GM20431 (cell line): ENCODE measurements at regions not wholly inside any gene's neighbourhood (a gene's known extent, or its start where the extent isn't known, plus 50 kb on each side); places are given as distances from the start of the nearest gene placed in this dataset.
"Not testable (repeated sequence)": the region's sequence is repeated elsewhere in the genome, so short reads cannot be mapped to it uniquely, and the experiment has no call there.

ENCODE experiments used
- in situ Hi-C: fragments of 300-500 bp; cut with MseI, MboI; formaldehyde crosslinking; loops from one replicate; pipeline ENCODE4 v1.15.0; 2020; ENCODE audit warnings: low sequenced_read_pairs; ENCODE audit not compliant: unreplicated experiment

DNA sequence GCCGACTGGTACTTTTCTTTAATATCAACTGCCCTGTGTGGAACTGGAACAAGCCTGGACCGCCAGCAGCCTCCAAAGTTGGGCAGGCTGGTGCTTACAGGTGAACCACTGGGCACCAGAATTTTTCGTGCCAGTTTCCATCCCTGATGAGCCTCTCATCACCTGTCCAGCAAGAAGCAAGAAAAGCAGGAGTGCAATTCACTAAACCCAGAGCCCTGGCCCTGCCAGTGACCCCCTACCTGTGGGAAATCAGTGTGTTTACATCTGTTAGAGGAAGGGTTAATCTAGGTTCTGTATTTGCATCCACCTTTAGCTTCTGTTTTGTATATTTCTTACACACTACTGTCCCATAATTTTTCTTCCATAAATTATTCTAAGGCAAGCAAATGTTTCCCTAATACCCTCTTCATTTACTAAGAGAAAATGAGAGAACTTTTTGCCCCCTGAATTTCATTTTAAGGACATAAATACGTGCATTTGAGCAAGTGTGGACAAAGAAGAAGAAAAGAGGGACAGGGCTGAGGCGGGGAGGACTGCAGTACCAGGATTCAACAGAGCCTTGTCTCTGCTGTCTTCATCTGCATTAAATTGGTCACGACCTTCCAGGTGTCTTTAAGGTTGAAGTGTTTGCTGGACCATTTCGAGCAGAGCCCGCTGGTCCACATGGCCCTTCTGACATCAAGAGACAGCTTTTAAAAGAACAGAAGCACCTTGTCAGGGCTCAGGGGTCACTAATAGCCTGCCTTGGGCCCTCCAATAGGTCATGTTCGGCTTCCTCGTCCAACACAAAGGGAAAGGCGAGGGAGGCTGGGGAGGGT, 763.1 kb downstream of the BCL11A start:
- in situ Hi-C loops: no loop called here

DNA sequence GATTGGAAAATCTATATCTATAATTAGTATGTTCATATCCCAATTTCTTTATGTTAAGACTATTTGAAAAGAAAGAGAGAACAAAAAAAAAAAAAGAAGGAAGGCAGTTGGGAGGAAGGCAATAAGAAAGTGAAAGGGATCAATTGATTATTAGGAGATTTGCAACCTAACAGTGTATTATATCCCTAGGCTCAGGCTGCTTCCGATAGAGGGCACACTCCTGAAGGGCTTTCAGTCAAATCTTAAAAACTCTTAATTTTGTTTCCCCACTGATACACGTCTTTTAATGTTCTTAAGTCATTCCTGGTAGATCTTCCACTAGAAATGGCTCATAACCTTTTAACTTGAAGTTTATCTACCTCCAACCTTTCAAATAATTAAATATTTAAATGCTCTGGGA, 763.9 kb downstream of the BCL11A start:
- in situ Hi-C loops: no loop called here

DNA sequence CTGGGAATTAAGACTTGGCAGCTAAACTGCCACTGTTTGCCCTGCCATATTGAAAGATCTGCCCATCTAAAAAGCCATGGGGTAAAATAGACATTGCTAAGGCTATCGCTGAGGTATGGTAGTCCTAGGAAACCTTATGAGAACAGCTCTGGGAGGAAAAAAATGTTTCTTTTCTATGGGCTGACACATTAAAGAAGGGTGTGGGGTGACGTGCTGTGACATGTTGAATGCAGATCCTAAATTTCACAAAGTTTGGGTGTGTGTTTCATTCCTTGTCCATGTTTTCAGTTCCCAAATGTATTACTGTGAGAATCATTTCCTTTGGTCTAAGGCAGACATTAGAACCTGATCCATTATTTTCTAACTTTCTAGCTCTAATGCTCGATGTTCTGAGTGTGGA, 766.4 kb downstream of the BCL11A start:
- in situ Hi-C loops: no loop called here

DNA sequence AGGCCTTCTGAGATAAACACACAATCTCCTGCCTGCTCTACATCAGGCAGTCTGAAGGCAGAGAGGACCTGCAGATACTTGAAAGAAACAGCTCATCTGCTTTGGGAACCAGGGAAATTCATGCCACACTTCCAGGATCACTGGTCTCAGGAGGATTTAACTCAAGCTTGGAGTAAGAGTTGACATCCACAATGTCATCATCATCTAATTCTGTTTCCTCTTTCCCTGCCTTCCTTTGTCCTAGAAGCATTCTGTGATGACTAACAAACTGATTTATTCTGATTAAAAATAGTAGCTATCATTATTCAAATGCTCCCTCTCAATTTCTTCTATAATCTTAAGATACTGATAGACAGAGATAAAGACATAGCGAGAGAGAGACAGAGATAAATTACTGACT, 766.8 kb downstream of the BCL11A start:
- in situ Hi-C loops: no loop called here

DNA sequence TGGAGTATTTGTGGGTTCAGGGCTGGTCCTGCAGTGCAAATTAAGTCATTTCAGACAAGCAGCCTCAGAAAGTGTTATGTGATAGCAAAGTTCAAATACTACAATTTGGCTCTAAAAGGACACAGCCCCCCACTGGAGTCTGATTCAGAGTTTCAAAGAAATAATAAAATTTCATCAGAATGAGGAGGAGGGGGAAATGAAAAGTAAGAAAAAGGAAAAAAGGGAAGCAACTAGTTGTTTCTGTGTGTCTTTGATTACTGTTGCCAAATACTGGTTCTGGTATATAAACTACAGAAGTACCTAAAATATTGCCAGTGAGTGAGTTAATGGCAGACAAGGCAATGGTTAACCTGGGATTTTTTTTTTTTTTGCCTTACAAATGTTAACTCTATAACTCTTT, 773.9 kb downstream of the BCL11A start:
- in situ Hi-C loops: no loop called here

DNA sequence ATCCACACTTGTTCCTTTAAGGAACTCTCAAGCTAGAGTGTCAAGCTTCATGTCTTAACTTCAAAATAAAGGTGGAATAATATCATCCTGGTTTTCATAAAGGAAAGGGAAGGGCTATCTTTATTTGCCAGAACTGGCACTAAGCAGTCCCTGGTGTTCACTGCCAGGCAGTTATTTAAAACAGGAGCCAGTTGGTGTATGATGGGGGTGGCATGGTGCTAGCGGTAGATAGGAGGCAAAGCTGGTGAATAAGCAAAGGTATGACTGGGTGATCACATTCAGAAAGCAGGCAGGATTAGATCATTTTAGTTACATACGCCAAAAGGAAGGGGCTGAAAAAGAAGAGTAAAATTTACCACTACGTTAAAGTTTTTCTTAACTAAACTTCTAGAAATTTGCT, 776.3 kb downstream of the BCL11A start:
- in situ Hi-C loops: no loop called here

DNA sequence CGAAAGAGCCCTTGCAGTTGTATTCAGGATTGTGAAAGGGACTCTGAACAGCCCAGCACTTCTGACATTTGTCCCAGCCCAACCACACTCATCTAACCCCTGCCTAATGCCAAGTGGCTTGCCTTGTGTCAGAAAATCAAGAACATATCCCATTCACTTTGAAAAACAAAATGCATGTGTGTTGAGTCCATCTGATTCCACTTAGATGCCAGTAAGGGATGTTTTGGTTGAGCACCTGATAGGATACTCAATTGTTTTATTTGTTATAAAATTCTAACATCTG, 776.8 kb downstream of the BCL11A start:
- in situ Hi-C loops: no loop called here

DNA sequence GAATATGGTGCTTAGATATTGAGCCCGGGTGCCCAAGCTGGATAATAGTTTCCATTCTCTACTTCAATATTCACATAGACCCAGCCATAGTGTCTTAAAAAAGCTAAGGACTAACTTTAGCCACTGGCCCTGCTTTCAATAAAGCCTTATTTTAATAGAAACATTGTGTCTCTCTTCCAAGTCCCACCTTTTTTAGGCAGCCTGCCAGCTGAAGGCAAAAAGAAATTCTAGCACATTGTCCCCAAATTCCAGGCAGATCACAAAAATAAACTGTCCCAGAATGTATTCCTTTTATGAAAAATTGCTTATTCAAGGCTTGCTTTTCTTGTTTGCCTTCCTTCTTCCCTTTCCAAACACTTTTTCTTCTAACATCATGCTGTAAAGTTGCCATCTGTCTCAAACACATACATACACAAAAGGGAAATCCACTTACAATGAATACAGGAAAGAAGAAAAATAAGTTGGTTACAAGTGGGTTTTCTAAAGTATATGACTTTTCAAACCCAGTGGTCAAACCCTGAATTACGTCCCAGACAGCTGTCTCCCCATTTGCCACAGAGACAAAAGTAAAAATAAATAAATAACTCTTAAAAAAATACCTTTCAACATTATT, 778.5 kb downstream of the BCL11A start:
- in situ Hi-C loops: no loop called here

DNA sequence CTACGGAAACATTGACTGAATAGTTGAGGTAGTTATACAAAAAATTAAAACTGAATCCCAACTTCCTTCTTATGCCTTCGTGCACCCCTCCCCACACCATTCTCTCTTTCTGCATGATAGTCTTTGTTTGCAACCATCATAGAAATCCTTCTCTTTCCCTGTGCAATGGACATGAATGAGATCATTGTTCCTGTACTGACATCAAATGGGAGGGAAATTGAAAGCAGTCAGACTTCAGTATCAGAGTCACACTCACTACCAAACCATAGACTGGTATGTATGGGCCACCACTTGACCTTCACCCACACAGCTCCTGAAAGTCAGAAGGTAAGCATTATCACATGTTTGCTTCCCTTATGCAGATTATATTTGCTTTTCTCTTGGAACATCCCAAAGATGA, 782.8 kb downstream of the BCL11A start:
- in situ Hi-C loops: no loop called here

DNA sequence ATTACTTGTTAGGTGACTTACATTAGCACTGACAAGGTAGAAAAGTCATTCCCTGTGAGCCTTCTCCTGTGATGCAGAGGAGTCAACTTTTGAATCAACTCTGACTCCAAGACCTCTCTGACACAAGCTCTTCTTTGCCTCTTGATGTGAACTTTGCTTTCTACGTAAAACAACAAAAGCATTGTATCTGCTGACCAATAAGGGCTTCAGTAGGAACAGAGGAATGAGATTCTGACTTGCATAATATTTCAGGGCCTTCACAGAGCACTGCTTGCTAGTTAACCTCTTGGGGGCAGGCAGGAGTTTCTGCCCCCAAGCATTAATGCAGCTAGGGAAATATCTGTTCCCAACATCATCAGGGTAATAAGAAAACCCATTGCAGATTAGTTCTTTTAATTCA, 791.5 kb downstream of the BCL11A start:
- in situ Hi-C loops: no loop called here

DNA sequence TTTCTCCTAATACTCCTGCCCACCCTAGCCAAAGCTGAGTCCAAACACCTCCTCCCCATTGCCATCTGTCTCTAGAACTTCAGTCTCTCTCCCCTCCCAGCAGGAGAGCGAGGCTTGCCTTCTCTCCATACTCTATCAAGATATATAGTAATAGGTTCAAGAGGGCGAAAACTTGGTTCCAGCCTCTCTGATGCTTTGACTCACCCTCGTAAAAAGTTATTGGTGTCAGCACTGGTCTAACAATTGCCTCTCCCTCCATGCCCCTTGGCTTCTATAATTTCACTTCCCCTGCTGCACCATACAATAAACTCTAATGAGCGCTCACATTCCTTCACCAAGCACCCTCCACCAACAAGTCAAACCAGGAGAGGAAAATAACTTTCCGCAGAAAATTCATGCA, 797.3 kb downstream of the BCL11A start:
- in situ Hi-C loops: no loop called here

DNA sequence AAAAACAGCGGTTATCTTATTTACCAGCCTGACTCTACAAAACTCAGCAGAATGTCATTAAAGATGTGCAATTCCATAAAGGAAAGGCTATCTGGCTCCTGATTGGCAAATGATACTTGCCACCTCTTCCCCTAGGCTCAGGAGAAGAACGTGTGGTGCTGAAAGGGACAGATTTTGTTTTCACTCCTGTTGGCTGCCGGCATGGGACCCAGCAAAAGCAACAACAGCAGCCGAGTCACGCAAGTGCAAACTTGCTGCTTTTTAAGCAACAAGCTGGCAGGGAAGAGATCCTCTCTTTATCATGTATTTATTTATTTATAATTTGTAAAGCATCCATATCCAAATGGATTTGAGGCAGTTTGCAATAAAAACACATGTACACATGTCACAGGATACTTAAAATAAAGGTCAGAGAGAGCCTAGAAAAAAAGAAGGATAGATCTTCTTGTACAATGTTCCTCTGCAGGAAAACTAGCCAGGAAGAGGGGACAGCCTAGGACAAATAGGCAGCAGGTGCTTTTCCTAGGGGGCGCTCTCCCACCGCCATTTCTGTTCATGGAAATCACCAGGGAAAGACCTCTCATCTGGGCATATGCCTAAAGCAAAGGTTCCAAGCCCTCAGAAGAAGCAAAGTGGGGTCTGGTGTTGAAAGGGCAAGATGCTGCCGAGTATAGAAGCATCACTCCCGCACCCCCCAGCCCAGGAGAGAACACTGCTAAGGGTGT, 799.3 kb downstream of the BCL11A start:
- in situ Hi-C loops: no loop called here

DNA sequence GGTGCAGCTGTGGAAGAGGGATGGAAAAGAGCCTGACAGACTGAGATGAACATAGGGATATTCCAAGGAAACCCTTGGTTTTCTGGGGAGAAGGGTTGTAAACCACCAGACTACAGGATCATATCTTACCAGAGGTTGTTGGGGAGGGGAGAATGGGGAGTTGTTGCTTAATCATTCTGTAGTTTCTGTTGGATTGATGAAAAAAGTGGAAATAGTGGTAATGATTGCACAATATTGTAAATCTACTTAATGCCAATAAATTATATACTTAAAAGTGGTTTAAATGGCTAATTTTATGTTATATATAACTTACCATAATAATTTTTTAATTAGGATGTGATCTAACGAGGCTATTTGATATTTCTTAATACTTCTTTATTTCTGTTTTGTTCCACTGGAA, 800.9 kb downstream of the BCL11A start:
- in situ Hi-C loops: no loop called here

DNA sequence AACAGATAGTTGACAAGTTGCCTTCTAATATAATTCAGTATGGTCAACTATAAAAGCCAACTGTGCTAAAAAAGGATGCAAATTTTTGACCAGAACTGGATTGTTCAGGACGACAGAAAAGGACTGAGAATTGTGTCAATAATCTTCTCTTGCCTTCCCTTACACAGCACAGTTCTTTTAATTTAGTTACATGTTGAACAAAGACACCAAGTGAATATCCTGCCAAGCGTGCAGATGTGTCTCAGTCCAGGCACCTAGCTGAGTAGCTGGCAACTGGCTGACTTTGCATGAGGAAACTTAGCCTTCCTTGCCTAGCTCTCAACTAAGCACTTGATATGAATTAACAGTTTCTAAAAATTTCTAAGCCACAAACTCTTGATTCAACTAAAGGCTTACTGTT, 801.4 kb downstream of the BCL11A start:
- in situ Hi-C loops: no loop called here

DNA sequence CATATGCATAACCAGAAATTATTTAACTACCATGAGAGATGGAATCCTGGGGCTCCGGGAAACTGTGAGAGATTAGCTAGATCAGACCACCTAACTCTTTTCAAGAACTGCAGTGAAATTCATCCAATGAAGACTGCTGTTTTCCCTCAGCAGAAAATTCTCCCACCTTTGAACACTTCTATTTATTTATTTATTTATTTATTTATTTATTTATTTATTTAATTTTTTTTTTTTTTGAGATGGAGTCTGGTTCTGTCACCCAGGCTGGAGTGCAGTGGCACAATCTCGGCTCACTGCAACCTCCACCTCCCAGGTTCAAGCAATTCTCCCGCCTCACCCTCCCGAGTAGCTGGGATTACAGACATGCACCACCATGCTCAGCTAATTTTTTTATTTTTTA, 802.2 kb downstream of the BCL11A start:
- in situ Hi-C loops: not testable (repeated sequence)

DNA sequence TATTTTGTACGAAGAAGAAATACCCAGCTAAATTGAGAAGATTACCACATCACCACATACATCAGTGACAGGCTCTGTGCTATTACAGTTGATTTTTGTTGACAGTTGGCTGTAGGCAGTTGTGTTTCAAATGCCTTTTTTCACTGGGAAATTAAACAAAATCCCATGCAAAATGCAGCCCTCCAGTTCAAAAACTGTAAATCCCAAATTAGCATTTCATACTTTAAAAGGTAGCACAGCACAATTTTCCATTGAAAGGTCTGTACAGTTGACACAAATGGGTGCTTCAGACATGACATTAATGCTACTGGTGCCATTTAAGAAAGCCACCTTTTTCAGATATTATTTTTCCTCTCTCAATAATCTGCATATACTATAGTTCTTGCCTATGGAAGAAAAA, 807.2 kb downstream of the BCL11A start:
- in situ Hi-C loops: no loop called here

DNA sequence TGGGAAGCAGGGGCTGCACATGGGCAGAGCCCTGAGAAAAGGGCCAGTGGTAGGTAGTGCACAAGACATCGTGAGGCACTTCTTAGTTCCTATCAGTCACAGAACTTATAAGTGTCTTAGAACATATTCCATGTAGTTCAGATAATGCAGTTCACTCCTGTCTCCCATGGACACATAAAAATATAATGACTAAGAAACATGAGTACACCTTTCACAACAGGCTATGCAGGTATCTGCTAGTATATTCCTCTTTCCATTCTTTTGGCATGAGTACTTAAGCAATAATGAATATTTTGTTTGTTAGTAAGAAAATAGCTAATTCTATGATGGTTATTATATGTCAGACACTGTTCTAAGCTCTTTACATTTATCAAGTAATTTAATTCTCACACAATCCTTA, 808.4 kb downstream of the BCL11A start:
- in situ Hi-C loops: no loop called here

DNA sequence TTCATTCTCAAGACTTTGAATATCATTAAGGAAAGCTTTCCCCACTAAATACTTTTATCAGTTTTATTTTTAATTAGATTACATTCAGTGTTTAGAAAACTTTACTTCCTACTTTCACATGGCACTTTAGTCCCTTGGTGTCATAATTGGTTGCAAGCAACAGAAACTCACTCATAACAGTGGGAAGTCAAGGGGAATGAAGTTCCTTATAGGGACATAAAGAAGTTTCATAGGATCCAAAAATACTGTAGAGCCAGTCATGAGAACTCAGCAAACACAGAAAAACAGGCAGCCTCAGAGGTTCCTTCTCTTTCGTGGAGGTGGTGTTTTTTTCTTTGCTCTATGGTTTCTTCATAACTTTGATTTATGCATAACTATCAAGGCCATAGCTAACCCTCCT, 809.0 kb downstream of the BCL11A start:
- in situ Hi-C loops: no loop called here

DNA sequence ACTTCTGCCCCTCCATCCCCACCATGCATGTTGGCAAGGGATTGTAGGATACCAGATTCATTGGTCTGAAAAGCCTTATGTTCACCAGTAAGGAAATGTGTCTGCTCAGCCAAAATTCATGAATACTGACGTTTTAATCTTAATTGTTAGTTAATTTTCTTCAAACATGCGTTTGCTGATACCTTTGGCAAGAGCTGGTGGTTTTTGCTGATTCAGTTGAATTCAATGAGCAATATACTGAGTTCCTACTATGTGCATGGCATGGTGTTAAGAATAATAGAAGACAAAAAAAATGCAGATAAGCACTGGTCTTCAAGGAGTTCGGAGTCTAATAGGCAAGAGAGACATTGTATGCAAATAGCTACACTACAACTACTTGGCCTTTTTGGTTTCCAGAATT, 811.6 kb downstream of the BCL11A start:
- in situ Hi-C loops: no loop called here

DNA sequence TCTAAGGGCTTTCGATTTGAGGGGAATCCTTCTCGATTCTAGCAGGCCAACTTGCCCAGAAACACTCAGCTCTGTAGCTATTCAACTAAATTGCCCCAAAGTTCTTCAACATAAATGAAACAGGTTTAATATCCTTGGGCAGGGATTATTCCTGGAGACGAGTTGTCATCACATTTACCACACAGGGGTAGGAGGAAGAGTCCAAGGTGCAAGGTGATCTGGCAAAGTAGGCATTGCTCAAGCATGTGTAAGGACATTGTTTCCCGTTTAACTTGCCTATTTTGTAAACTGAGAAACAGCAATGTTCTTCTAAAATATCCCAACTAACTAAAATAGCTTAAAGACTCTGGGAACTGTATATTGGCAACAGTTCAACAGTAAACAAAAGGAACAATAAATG, 814.3 kb downstream of the BCL11A start:
- in situ Hi-C loops: no loop called here

DNA sequence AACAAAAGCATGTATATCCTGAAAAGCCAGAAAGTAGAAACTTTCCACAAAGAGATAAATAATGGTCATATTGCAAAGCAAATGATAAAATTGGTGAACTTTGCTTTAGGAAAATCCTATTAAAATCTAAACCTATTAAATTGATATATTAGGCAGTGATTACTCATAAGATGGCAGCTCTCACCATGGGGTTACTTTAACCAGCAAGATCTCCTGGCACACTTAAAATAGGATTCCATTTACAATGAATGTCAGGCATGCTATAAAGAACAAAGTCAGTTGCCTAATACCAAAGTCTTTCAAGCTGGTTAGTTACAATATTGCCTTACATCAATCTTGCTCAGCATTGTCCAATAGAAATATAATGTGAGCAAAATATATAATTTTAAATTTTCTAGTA, 816.2 kb downstream of the BCL11A start:
- in situ Hi-C loops: no loop called here

DNA sequence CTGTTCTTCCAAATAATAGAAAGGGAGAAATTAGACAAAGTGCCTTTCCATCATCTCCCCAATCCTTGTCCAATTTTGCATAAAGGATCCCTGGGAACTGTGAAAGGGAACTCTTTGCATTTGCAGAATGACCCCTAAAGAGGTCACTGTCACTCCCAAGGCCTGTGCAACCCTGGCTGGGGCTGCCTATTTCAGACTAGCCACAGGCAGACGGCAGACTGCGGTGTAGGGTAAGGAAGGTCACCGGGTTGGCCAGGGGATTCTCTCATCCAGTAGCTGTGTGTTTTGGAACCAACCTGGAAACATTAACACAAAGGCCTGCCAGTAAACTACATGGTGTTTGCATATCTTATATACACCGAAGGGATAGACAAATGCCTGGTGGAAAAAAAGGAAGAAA, 818.7 kb downstream of the BCL11A start:
- in situ Hi-C loops: no loop called here
